Liver (tissue), 8 donors: ENCODE measurements at regions not wholly inside any gene's neighbourhood (a gene's known extent, or its start where the extent isn't known, plus 50 kb on each side); places are given as distances from the start of the nearest gene placed in this dataset.

Experiments used
- DNase-seq: peaks from one replicate; pipeline ENCODE4 v3.0.0-alpha.2; 2017; ENCODE audit warnings: low spot score
- H3K27ac ChIP-seq, 2 donors: one replicate each; pipeline ENCODE4 v1.7.0; 2013; ENCODE audit warnings: inconsistent platforms in 2 of 2, low read length in 2 of 2, control low read depth in 1 of 2, low read depth in 1 of 2, mild to moderate bottlenecking in 1 of 2
- H3K27me3 ChIP-seq, 4 donors: one replicate each; pipeline versions ENCODE4 v1.6.1 to v1.7.0; 2013; ENCODE audit warnings: low read length in 3 of 4, inconsistent platforms in 1 of 4, mild to moderate bottlenecking in 1 of 4, moderate library complexity in 1 of 4; ENCODE audit not compliant: control insufficient read depth in 4 of 4, insufficient read depth in 4 of 4
- H3K36me3 ChIP-seq, 4 donors: one replicate each; pipeline versions ENCODE4 v1.6.1 to v1.7.0; 2013; ENCODE audit warnings: low read length in 3 of 4, mild to moderate bottlenecking in 3 of 4, low read depth in 1 of 4, moderate library complexity in 1 of 4; ENCODE audit not compliant: control insufficient read depth in 4 of 4, insufficient read depth in 3 of 4
- H3K4me1 ChIP-seq, 4 donors: one replicate each; pipeline versions ENCODE4 v1.6.1 to v1.7.0; 2013; ENCODE audit warnings: low read length in 3 of 4, mild to moderate bottlenecking in 3 of 4, moderate library complexity in 1 of 4; ENCODE audit not compliant: control insufficient read depth in 4 of 4, insufficient read depth in 4 of 4
- H3K4me3 ChIP-seq, 3 donors: one replicate each; pipeline versions ENCODE4 v1.6.1 to v1.7.0; 2013; ENCODE audit warnings: low read length in 3 of 3, control low read depth in 1 of 3, low read depth in 1 of 3, mild to moderate bottlenecking in 1 of 3
- H3K9ac ChIP-seq, 2 donors: one replicate each; pipeline ENCODE4 v1.7.0; 2013; ENCODE audit warnings: low read length in 2 of 2, mild to moderate bottlenecking in 2 of 2, moderate library complexity in 2 of 2, control low read depth in 1 of 2, low read depth in 1 of 2
- H3K9me3 ChIP-seq, 4 donors: one replicate each; pipeline versions ENCODE4 v1.6.1 to v1.7.0; 2013; ENCODE audit warnings: low read length in 3 of 4; ENCODE audit not compliant: control insufficient read depth in 4 of 4
- ATF3 ChIP-seq: IDR thresholded peaks from 2 replicates; pipeline ENCODE4 v1.6.1; 2016; ENCODE audit warnings: antibody characterized with exemption
- CTCF ChIP-seq: fragments of 150-350 bp; IDR thresholded peaks from 2 replicates; pipeline ENCODE4 v1.5.1; 2017; ENCODE audit warnings: improper control_type of control experiment, low read depth, low read length; ENCODE audit not compliant: missing input control
- EGR1 ChIP-seq, 2 donors: IDR thresholded peaks; 2 replicates each; pipeline ENCODE4 v1.6.1; 2016 to 2018; ENCODE audit warnings: antibody characterized with exemption in 2 of 2, low read depth in 2 of 2
- FOXA1 ChIP-seq: IDR thresholded peaks from 2 replicates; pipeline ENCODE4 v1.6.1; 2016; ENCODE audit warnings: antibody characterized with exemption
- FOXA2 ChIP-seq: IDR thresholded peaks from 2 replicates; pipeline ENCODE4 v1.6.1; 2016; ENCODE audit warnings: antibody characterized with exemption
- GABPA ChIP-seq, 2 donors: IDR thresholded peaks in 1 of 2; conservative IDR thresholded peaks in 1 of 2; 2 replicates each; pipeline ENCODE4 v1.6.1; 2016; ENCODE audit warnings: antibody characterized with exemption in 2 of 2, mild to moderate bottlenecking in 1 of 2, moderate library complexity in 1 of 2
- HNF4A ChIP-seq, 2 donors: conservative IDR thresholded peaks; 2 replicates each; pipeline ENCODE4 v1.6.1; 2016; ENCODE audit warnings: antibody characterized with exemption in 2 of 2, mild to moderate bottlenecking in 2 of 2
- JUND ChIP-seq, 2 donors: IDR thresholded peaks; 2 replicates each; pipeline ENCODE4 v1.6.1; 2016; ENCODE audit warnings: antibody characterized with exemption in 2 of 2
- MAX ChIP-seq: IDR thresholded peaks from 2 replicates; pipeline ENCODE4 v1.6.1; 2016; ENCODE audit warnings: antibody characterized with exemption
- NR2F2 ChIP-seq: IDR thresholded peaks from 2 replicates; pipeline ENCODE4 v1.6.1; 2016; ENCODE audit warnings: antibody characterized with exemption
- REST ChIP-seq: IDR thresholded peaks from 2 replicates; pipeline ENCODE4 v1.6.1; 2016; ENCODE audit warnings: antibody characterized with exemption, mild to moderate bottlenecking
- RXRA ChIP-seq, 2 donors: IDR thresholded peaks; 2 replicates each; pipeline ENCODE4 v1.6.1; 2017 to 2018; ENCODE audit warnings: antibody characterized with exemption in 2 of 2, mild to moderate bottlenecking in 1 of 2
- SP1 ChIP-seq: IDR thresholded peaks from 2 replicates; pipeline ENCODE4 v1.6.1; 2018; ENCODE audit warnings: antibody characterized with exemption, mild to moderate bottlenecking
- TAF1 ChIP-seq: conservative IDR thresholded peaks from 2 replicates; pipeline ENCODE4 v1.6.1; 2016; ENCODE audit warnings: antibody characterized with exemption, mild to moderate bottlenecking
- YY1 ChIP-seq: IDR thresholded peaks from 2 replicates; pipeline ENCODE4 v1.6.1; 2016; ENCODE audit warnings: antibody characterized with exemption, mild to moderate bottlenecking
- ZBTB33 ChIP-seq: IDR thresholded peaks from 2 replicates; pipeline ENCODE4 v1.6.1; 2016; ENCODE audit warnings: antibody characterized with exemption
- WGBS: extraction: QIAGEN DNeasy Blood & Tissue Kit; methylation state at CpG from one replicate; pipeline ENCODE4 v1.1.7; 2013; 5-methylcytosine and 5-hydroxymethylcytosine counted together
- donor health status: healthy.
- donor health status: healthy.
- donor health status: healthy.
- donor health status: healthy.
- donor health status: healthy.

GRCh38 chr4:177080388-177080787 is 229.3 kb upstream of the NEIL3 start:
- Histone ChIP-seq H3K27me3 (peaks cover 0 to 3% (median 0%) of the 10 kb centered on the region in 4 donors), H3K4me1 (no peaks in the 10 kb centered on the region), H3K4me3 (no peak overlapping the region), H3K27ac (no peak overlapping the region), H3K36me3 (no peaks in the 10 kb centered on the region), H3K9ac (no peak overlapping the region), H3K9me3 (no peaks in the 10 kb centered on the region)
- no peak for DNase-seq
- 66% methylated on average over 5 of the region's 5 CpGs for WGBS
- TF ChIP-seq FOXA1: no peak
- no peak for TF ChIP-seq YY1
- TF ChIP-seq MAX: no peak
- no peak for TF ChIP-seq ZBTB33
- TF ChIP-seq REST: no peak
- TF ChIP-seq SP1: no peak
- TF ChIP-seq FOXA2: no peak

- Histone ChIP-seq H3K36me3 (no peaks in the 10 kb centered on the region), H3K27me3 (no peaks in the 10 kb centered on the region), H3K27ac (no peak overlapping the region), H3K9me3 (no peaks in the 10 kb centered on the region), H3K4me3 (no peak overlapping the region), H3K4me1 (no peaks in the 10 kb centered on the region), H3K9ac (no peak overlapping the region)
- WGBS: 67% methylated on average over 4 of the region's 4 CpGs
- no peak for DNase-seq
- TF ChIP-seq YY1: no peak
- TF ChIP-seq JUND (IDR thresholded peaks at IDR 0.05): no peak
- TF ChIP-seq ATF3: no peak
- TF ChIP-seq FOXA1: no peak
- TF ChIP-seq NR2F2: no peak
- TF ChIP-seq GABPA (IDR thresholded peaks at IDR 0.05 in 1 of 2, conservative IDR thresholded peaks at IDR 0.05 in 1 of 2): no peak
- no peak for TF ChIP-seq CTCF
- no peak for TF ChIP-seq SP1
- TF ChIP-seq EGR1 (IDR thresholded peaks at IDR 0.05; ENCODE audit: low read depth in 2 of 2): no peak
- no peak for TF ChIP-seq RXRA (IDR thresholded peaks at IDR 0.05)
- TF ChIP-seq HNF4A (conservative IDR thresholded peaks at IDR 0.05): no peak
- no peak for TF ChIP-seq TAF1
- TF ChIP-seq REST: no peak
- TF ChIP-seq FOXA2: no peak
- TF ChIP-seq ZBTB33: no peak
Observed at GRCh38 chr4:177087060-177087459, 222.6 kb upstream of the NEIL3 start.
